ENCODE measurements at regions not wholly inside any gene's neighbourhood (a gene's known extent, or its start where the extent isn't known, plus 50 kb on each side); places are given as distances from the start of the nearest gene placed in this dataset.

DNA sequence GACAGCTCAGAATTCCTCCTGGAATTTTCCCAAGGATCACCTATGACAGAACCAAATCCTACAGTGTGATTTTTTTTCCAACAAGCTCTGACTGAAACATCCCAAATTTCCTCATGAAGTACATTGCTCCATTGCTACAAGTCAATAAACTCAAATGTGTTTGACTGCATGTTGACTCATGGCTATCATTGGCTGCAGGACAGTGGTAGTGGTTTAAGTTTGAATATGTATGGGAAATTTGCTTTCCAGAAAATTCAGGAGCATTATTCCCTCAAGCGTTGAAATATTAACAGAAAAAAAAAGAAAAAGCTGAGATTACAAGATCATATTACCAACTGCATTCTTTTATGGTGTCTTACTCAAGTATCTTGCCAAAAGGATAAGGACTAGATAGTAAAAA is 402.8 kb upstream of the DSEL start:
- no peak overlapping the region for H3K27ac ChIP-seq (ENCODE audit: low read length)
- no peak overlapping the region for H3K4me3 ChIP-seq (ENCODE audit: low read length)
- no peaks in the 10 kb centered on the region for H3K79me2 ChIP-seq (ENCODE audit: low read length)
- TF ChIP-seq EZH2phosphoT487 (IDR thresholded peaks at IDR 0.05; ENCODE audit: low read depth) = no peak
- TF ChIP-seq, protein P1, sequence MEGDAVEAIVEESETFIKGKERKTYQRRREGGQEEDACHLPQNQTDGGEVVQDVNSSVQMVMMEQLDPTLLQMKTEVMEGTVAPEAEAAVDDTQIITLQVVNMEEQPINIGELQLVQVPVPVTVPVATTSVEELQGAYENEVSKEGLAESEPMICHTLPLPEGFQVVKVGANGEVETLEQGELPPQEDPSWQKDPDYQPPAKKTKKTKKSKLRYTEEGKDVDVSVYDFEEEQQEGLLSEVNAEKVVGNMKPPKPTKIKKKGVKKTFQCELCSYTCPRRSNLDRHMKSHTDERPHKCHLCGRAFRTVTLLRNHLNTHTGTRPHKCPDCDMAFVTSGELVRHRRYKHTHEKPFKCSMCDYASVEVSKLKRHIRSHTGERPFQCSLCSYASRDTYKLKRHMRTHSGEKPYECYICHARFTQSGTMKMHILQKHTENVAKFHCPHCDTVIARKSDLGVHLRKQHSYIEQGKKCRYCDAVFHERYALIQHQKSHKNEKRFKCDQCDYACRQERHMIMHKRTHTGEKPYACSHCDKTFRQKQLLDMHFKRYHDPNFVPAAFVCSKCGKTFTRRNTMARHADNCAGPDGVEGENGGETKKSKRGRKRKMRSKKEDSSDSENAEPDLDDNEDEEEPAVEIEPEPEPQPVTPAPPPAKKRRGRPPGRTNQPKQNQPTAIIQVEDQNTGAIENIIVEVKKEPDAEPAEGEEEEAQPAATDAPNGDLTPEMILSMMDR (IDR thresholded peaks at IDR 0.05; ENCODE audit: low read depth, low read length) = no peak
- no peak overlapping the region for H3K4me2 ChIP-seq (ENCODE audit: low read length)
- H4K20me1 ChIP-seq (ENCODE audit: insufficient read depth, low read length) = no peaks in the 10 kb centered on the region
- no peak overlapping the region for H3K9ac ChIP-seq (ENCODE audit: low read length)
- H3K36me3 ChIP-seq (replicated peaks; ENCODE audit: low read depth, low read length) = no peaks in the 10 kb centered on the region
- no peak overlapping the region for H2AFZ ChIP-seq (ENCODE audit: low read depth, low read length)
- no peaks in the 10 kb centered on the region for H3K27me3 ChIP-seq (ENCODE audit: low read depth, low read length)
- H3K9me3 ChIP-seq (ENCODE audit: insufficient read depth, low read length) = no peaks in the 10 kb centered on the region
- H3K4me1 ChIP-seq (ENCODE audit: low read length) = peaks cover 8% of the 10 kb centered on the region

DNA sequence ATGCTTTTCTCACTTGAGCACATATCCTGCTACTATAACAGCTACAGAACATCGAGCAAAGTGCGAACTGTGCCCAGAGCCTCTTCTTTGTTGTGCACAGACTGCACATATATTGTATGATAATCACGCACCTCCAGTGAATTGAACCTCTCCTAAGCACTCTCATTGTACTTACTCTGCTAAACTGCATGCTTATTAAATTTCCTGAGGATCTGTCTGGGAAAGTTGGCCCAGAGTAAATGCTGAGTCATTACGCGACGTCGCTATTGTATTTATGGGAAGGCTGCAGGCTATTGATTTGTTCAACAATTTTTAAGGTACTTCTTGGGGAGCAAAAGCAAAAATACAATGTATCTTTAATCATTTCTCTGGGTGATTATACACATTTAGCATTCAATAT is 399.6 kb upstream of the DSEL start:
- TF ChIP-seq EZH2phosphoT487 (IDR thresholded peaks at IDR 0.05; ENCODE audit: low read depth) = no peak
- TF ChIP-seq, protein P1 (IDR thresholded peaks at IDR 0.05; ENCODE audit: low read depth, low read length) = no peak
- H3K79me2 ChIP-seq (ENCODE audit: low read length) = no peaks in the 10 kb centered on the region
- no peak overlapping the region for H2AFZ ChIP-seq (ENCODE audit: low read depth, low read length)
- H3K4me1 ChIP-seq (ENCODE audit: low read length) = peaks cover 8% of the 10 kb centered on the region
- H3K27ac ChIP-seq (ENCODE audit: low read length) = no peak overlapping the region
- no peaks in the 10 kb centered on the region for H3K36me3 ChIP-seq (replicated peaks; ENCODE audit: low read depth, low read length)
- H4K20me1 ChIP-seq (ENCODE audit: insufficient read depth, low read length) = no peaks in the 10 kb centered on the region
- H3K4me2 ChIP-seq (ENCODE audit: low read length) = no peak overlapping the region
- no peak overlapping the region for H3K9ac ChIP-seq (ENCODE audit: low read length)
- no peak overlapping the region for H3K4me3 ChIP-seq (ENCODE audit: low read length)
- H3K9me3 ChIP-seq (ENCODE audit: insufficient read depth, low read length) = no peaks in the 10 kb centered on the region
- H3K27me3 ChIP-seq (ENCODE audit: low read depth, low read length) = no peaks in the 10 kb centered on the region

DNA sequence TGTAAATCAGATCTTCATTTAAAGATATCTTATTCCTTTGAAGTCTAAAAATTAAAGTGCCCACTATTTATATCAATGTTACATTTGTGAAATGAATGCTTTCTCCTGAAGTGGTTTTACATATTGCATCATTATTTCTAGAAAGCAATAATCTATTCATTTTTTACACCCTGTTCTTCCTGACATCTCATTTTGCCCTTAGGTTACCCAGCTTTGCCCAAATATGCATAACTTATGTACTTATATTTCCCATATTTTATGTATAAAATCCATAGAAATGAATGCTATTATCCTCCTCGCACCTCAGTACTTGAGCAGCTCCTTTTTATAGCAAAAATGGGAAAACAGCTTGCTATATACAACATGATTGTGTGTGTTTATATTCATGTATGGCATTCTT is 396.5 kb upstream of the DSEL start:
- no peaks in the 10 kb centered on the region for H3K27me3 ChIP-seq (ENCODE audit: low read depth, low read length)
- H3K36me3 ChIP-seq (replicated peaks; ENCODE audit: low read depth, low read length) = no peaks in the 10 kb centered on the region
- H3K4me1 ChIP-seq (ENCODE audit: low read length) = peaks cover 8% of the 10 kb centered on the region
- no peak overlapping the region for H3K27ac ChIP-seq (ENCODE audit: low read length)
- H2AFZ ChIP-seq (ENCODE audit: low read depth, low read length) = no peak overlapping the region
- no peaks in the 10 kb centered on the region for H4K20me1 ChIP-seq (ENCODE audit: insufficient read depth, low read length)
- H3K4me3 ChIP-seq (ENCODE audit: low read length) = no peak overlapping the region
- H3K79me2 ChIP-seq (ENCODE audit: low read length) = no peaks in the 10 kb centered on the region
- H3K4me2 ChIP-seq (ENCODE audit: low read length) = no peak overlapping the region
- no peaks in the 10 kb centered on the region for H3K9me3 ChIP-seq (ENCODE audit: insufficient read depth, low read length)
- no peak overlapping the region for H3K9ac ChIP-seq (ENCODE audit: low read length)
- no peak for TF ChIP-seq EZH2phosphoT487 (IDR thresholded peaks at IDR 0.05; ENCODE audit: low read depth)
- TF ChIP-seq, protein P1 (IDR thresholded peaks at IDR 0.05; ENCODE audit: low read depth, low read length) = no peak

DNA sequence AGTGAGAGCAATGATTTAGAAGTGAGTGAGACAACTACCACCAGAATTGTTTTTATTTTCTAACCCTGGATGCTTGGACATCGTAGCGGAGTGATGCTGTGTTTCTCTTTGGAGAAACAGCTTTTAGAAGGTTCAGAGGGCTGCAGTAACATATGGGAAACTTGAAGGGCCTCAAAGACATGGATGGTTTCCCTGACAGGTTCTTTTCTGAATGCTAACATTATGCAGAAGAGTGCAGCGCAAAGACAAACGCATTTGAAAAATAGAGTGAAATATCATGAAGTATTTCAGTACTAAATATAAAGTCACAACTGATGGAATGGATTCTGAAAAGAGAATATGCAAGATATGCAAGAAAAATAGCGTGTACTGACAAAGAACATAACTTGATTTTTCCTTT is 385.1 kb upstream of the DSEL start:
- no peaks in the 10 kb centered on the region for H4K20me1 ChIP-seq (ENCODE audit: insufficient read depth, low read length)
- H3K4me3 ChIP-seq (ENCODE audit: low read length) = no peak overlapping the region
- no peaks in the 10 kb centered on the region for H3K36me3 ChIP-seq (replicated peaks; ENCODE audit: low read depth, low read length)
- no peaks in the 10 kb centered on the region for H3K27me3 ChIP-seq (ENCODE audit: low read depth, low read length)
- H3K79me2 ChIP-seq (ENCODE audit: low read length) = no peaks in the 10 kb centered on the region
- no peaks in the 10 kb centered on the region for H3K4me1 ChIP-seq (ENCODE audit: low read length)
- TF ChIP-seq, protein P1 (IDR thresholded peaks at IDR 0.05; ENCODE audit: low read depth, low read length) = no peak
- TF ChIP-seq EZH2phosphoT487 (IDR thresholded peaks at IDR 0.05; ENCODE audit: low read depth) = no peak
- H3K27ac ChIP-seq (ENCODE audit: low read length) = no peak overlapping the region
- H2AFZ ChIP-seq (ENCODE audit: low read depth, low read length) = 0 out of 2 replicates have a peak overlapping the region, but pooled peaks have one; percentile 11
- no peak overlapping the region for H3K4me2 ChIP-seq (ENCODE audit: low read length)
- H3K9me3 ChIP-seq (ENCODE audit: insufficient read depth, low read length) = no peaks in the 10 kb centered on the region
- H3K9ac ChIP-seq (ENCODE audit: low read length) = no peak overlapping the region

All from OCI-LY3 (cell line).